Cardiac muscle cell (in vitro differentiated cells and primary cell): ENCODE measurements at regions not wholly inside any gene's neighbourhood (a gene's known extent, or its start where the extent isn't known, plus 50 kb on each side); places are given as distances from the start of the nearest gene placed in this dataset.
A peak's percentile ranks its signal among the peaks of the same experiment; 100 is the strongest.

ENCODE experiments used
- DNase-seq, 2 donors: peaks; one replicate each; pipeline versions ENCODE4 v3.0.0 to v3.0.0-alpha.2; 2010 to 2017; ENCODE audit warnings: low read depth in 1 of 2, low spot score in 1 of 2
- H3K27ac ChIP-seq: fragments of 200-600 bp; sonication (generic); 2 replicates; pipeline ENCODE4 v1.5.1; 2016
- H3K27me3 ChIP-seq: fragments of 200-600 bp; sonication (generic); 2 replicates; pipeline ENCODE4 v1.6.0; 2016; ENCODE audit warnings: control low read depth
- H3K36me3 ChIP-seq: fragments of 200-600 bp; sonication (generic); 2 replicates; pipeline ENCODE4 v1.5.1; 2016; ENCODE audit warnings: control low read depth
- H3K4me1 ChIP-seq: fragments of 200-600 bp; sonication (generic); 2 replicates; pipeline ENCODE4 v1.8.1; 2017; ENCODE audit warnings: low read depth, mild to moderate bottlenecking, mixed run types
- H3K4me3 ChIP-seq: fragments of 200-600 bp; sonication (generic); 2 replicates; pipeline ENCODE4 v1.5.1; 2016; ENCODE audit warnings: mild to moderate bottlenecking
- H3K9me3 ChIP-seq: fragments of 200-600 bp; sonication (generic); 2 replicates; pipeline ENCODE4 v1.5.1; 2017; ENCODE audit warnings: low read depth, mild to moderate bottlenecking, control low read depth
- TF ChIP-seq, protein P1 (sequence below): IDR thresholded peaks from 2 replicates; pipeline ENCODE4 v1.5.1; 2012; ENCODE audit warnings: low read depth, mild to moderate bottlenecking, low read length

DNA sequence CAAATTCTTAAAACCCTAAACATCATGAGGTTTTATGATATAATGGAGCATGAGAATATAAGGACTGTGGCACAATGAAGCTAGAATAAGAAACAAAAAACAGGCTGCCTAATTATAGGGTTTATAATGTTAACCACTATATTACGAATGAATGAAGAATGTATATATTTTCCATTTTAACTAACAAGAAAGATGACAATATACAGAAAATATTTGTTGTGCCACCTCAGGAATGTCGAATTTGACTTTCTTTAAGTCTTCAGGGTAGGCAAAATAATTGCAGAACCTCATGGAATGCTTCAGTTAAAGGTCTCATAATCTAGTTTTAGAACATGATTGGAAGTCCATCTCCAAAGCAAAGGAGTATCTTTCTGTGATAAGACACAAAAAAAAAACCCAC is 282.9 kb upstream of the SLC8A1 start:
- DNase-seq, result peak in 1 of 2 donors; percentile 6
- TF ChIP-seq, protein P1, sequence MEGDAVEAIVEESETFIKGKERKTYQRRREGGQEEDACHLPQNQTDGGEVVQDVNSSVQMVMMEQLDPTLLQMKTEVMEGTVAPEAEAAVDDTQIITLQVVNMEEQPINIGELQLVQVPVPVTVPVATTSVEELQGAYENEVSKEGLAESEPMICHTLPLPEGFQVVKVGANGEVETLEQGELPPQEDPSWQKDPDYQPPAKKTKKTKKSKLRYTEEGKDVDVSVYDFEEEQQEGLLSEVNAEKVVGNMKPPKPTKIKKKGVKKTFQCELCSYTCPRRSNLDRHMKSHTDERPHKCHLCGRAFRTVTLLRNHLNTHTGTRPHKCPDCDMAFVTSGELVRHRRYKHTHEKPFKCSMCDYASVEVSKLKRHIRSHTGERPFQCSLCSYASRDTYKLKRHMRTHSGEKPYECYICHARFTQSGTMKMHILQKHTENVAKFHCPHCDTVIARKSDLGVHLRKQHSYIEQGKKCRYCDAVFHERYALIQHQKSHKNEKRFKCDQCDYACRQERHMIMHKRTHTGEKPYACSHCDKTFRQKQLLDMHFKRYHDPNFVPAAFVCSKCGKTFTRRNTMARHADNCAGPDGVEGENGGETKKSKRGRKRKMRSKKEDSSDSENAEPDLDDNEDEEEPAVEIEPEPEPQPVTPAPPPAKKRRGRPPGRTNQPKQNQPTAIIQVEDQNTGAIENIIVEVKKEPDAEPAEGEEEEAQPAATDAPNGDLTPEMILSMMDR, result no peak
- H3K27me3 ChIP-seq, result no peaks in the 10 kb centered on the region
- H3K27ac ChIP-seq, result no peak overlapping the region
- H3K4me1 ChIP-seq, result no peaks in the 10 kb centered on the region
- H3K9me3 ChIP-seq, result no peaks in the 10 kb centered on the region
- H3K36me3 ChIP-seq, result no peaks in the 10 kb centered on the region
- H3K4me3 ChIP-seq, result no peak overlapping the region

DNA sequence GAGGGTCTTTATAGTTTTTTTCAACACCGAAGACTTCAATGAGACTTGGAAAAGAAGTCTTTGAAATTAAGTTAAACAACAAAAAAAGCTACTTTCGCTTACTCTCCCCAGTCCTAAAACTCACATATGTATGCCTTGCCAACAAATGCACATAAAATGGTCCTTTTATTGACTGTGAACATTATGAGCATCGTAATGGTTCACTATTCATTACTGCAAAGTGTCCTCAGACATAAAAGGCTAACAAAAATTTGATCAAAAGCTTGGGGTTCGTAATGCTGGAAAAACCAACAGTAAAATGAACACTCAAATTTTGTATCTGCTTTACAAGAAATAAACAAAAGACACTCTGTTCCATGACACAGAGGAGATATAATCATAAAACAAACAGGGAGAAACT is 285.3 kb upstream of the SLC8A1 start:
- H3K4me3 ChIP-seq, result no peak overlapping the region
- no peaks in the 10 kb centered on the region for H3K4me1 ChIP-seq
- TF ChIP-seq, protein P1, result no peak
- no peaks in the 10 kb centered on the region for H3K27me3 ChIP-seq
- no peaks in the 10 kb centered on the region for H3K9me3 ChIP-seq
- no peaks in the 10 kb centered on the region for H3K36me3 ChIP-seq
- no peak overlapping the region for H3K27ac ChIP-seq
- DNase-seq, result no peak

DNA sequence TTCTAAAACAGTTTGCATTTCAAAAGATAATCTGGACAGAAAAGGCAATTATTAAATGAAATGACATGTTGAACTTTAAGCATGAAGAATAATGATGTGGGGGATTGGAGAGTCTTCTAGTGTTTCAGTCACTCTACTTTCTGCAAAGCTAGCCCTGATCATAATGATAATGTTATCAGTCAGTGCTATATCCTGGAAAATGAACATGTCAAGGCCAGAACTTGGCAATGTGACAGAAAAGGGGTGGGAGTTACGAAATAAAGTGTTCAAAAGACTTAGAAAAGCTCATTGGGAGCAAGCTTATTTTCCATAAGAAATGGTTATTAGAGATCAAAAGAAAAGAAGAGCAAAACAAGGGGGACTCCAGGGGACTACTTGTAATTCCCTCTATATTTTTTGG is 288.5 kb upstream of the SLC8A1 start:
- peak in 1 of 2 donors; percentile 12 for DNase-seq
- Histone ChIP-seq H3K4me3 (no peak overlapping the region), H3K36me3 (no peaks in the 10 kb centered on the region), H3K27ac (no peak overlapping the region), H3K4me1 (no peaks in the 10 kb centered on the region), H3K27me3 (no peaks in the 10 kb centered on the region), H3K9me3 (no peaks in the 10 kb centered on the region)
- TF ChIP-seq, protein P1, result no peak

GRCh38 chr2:40741532-40741931 is 289.6 kb upstream of the SLC8A1 start:
- no peak for DNase-seq
- Histone ChIP-seq H3K27me3 (no peaks in the 10 kb centered on the region), H3K4me3 (no peak overlapping the region), H3K27ac (no peak overlapping the region), H3K36me3 (no peaks in the 10 kb centered on the region), H3K4me1 (no peaks in the 10 kb centered on the region), H3K9me3 (no peaks in the 10 kb centered on the region)
- TF ChIP-seq, protein P1, result no peak

DNA sequence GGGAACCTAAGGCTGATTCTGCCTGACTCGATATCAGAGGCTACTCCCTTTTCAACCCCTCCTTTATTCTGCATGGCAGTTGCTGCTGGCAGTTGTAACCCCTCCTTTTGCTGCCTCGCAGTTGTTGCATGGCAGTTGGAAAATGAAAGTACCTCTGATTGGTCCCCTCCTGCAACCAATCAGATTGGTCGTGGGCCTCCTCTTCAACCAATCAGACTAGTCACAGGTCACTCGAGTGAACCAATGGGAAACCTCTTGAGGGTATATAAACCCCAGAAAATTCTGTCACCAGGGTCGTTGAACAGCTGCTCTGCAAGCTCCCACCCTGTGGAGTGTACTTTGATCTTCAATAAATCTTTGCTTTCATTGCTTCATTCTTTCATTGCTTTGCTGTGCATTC is 294.3 kb upstream of the SLC8A1 start:
- Histone ChIP-seq H3K27ac (no peak overlapping the region), H3K36me3 (no peaks in the 10 kb centered on the region), H3K4me3 (no peak overlapping the region), H3K4me1 (no peaks in the 10 kb centered on the region), H3K9me3 (no peaks in the 10 kb centered on the region), H3K27me3 (no peaks in the 10 kb centered on the region)
- no peak for DNase-seq
- TF ChIP-seq, protein P1, result no peak

DNA sequence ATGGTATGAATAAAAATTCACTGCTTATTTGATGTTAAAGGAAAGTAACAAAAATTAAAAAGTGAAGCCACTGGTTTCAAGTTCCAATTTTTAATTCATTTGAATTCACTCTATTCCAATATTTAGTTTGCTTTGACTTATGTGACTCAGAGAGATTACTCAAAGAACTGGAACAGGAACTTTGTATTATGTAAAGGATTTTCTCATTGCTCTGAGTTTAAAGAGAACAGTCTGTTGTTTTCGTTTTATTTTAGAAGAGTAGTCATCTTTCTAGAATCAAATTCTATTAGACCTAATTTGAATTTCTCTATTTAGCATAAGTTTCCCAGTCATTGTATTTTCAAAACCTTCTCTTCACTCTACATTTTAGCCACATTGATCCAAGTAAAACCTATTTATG is 300.1 kb upstream of the SLC8A1 start:
- TF ChIP-seq, protein P1, result no peak
- no peaks in the 10 kb centered on the region for H3K4me1 ChIP-seq
- no peak for DNase-seq
- no peaks in the 10 kb centered on the region for H3K27me3 ChIP-seq
- no peaks in the 10 kb centered on the region for H3K36me3 ChIP-seq
- no peaks in the 10 kb centered on the region for H3K9me3 ChIP-seq
- no peak overlapping the region for H3K27ac ChIP-seq
- H3K4me3 ChIP-seq, result no peak overlapping the region
